ENCODE measurements at regions not wholly inside any gene's neighbourhood (a gene's known extent, or its start where the extent isn't known, plus 50 kb on each side); places are given as distances from the start of the nearest gene placed in this dataset.

DNA sequence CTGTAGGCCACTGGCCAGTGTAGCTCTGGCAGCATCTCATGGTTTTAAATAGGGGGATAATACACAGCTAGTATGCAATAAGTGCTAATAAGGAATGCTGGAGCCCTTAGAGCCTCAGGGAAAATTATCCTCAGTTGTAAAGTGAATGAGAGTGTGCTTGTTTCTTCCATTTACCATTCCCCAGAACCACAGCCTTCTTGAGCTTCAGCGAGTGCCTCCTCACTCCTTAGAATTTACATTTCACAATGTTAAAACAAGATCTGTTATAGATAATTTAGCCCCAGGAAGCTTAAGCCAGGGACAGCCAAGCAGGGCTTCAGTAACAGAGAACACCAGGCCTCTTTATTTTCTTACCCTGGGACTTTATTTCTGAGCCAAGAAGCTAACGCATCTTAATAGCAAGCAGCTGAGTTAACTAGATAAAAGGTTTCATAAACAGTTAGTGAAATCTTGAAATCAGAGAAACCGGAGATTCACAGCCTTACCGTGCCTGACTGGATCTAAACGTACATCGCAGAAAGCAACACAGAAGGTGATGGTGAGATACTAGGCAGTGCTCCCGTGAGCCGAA is 535.2 kb downstream of the TDRD15 start:
- TF ChIP-seq SMC3 (IDR thresholded peaks at IDR 0.05; ENCODE audit: low read depth, low read length) (no peak), MXI1 (IDR thresholded peaks at IDR 0.05; ENCODE audit: borderline replicate concordance, low read depth, low read length) (no peak), POLR2A (IDR thresholded peaks at IDR 0.05; ENCODE audit: low read depth, low read length) (no peak), CEBPB (IDR thresholded peaks at IDR 0.05; ENCODE audit: low read depth, low read length) (no peak), RFX5 (IDR thresholded peaks at IDR 0.05; ENCODE audit: low read depth, low read length) (no peak), CHD1 (IDR thresholded peaks at IDR 0.05; ENCODE audit: low read depth, low read length) (no peak), FOS (IDR thresholded peaks at IDR 0.05; ENCODE audit: low read depth, low read length) (no peak)
- TF ChIP-seq, protein P1, sequence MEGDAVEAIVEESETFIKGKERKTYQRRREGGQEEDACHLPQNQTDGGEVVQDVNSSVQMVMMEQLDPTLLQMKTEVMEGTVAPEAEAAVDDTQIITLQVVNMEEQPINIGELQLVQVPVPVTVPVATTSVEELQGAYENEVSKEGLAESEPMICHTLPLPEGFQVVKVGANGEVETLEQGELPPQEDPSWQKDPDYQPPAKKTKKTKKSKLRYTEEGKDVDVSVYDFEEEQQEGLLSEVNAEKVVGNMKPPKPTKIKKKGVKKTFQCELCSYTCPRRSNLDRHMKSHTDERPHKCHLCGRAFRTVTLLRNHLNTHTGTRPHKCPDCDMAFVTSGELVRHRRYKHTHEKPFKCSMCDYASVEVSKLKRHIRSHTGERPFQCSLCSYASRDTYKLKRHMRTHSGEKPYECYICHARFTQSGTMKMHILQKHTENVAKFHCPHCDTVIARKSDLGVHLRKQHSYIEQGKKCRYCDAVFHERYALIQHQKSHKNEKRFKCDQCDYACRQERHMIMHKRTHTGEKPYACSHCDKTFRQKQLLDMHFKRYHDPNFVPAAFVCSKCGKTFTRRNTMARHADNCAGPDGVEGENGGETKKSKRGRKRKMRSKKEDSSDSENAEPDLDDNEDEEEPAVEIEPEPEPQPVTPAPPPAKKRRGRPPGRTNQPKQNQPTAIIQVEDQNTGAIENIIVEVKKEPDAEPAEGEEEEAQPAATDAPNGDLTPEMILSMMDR (conservative IDR thresholded peaks at IDR 0.05; ENCODE audit: low read depth, low read length) = no peak

All from IMR-90 (cell line).